Lower leg skin (tissue), 4 donors: ENCODE measurements at regions not wholly inside any gene's neighbourhood (a gene's known extent, or its start where the extent isn't known, plus 50 kb on each side); places are given as distances from the start of the nearest gene placed in this dataset.

Experiments used
- DNase-seq, 2 donors: peaks; one replicate each; pipeline ENCODE4 v3.0.0-alpha.2; 2019; ENCODE audit warnings: low spot score in 2 of 2
- H3K4me3 ChIP-seq: fragments of 200-600 bp; sonication (generic); 2 replicates; pipeline ENCODE4 v1.5.1; 2017; ENCODE audit warnings: mild to moderate bottlenecking, low read depth; ENCODE audit not compliant: poor library complexity, severe bottlenecking
- POLR2A ChIP-seq, 2 donors: fragments of 450-650 bp; IDR thresholded peaks; one replicate each; pipeline ENCODE4 v1.6.1; 2016 to 2017; ENCODE audit warnings: antibody characterized with exemption in 2 of 2, mild to moderate bottlenecking in 1 of 2, moderate library complexity in 1 of 2
- WGBS, 2 donors: methylation state at CpG; one replicate each; pipeline ENCODE4 v1.1.5; 2018; 5-methylcytosine and 5-hydroxymethylcytosine counted together
- intact Hi-C: fragments of 100-400 bp; cut with DNase I; formaldehyde crosslinking; loops from one replicate; pipeline ENCODE4 v1.15.0; 2023; ENCODE audit warnings: low total_unique reads
- TF ChIP-seq, protein P1 (sequence below), 3 donors: fragments of 450-650 bp; IDR thresholded peaks; one replicate each; pipeline ENCODE4 v1.5.1; 2016; ENCODE audit warnings: antibody characterized with exemption in 3 of 3, mild to moderate bottlenecking in 3 of 3, moderate library complexity in 2 of 3

DNA sequence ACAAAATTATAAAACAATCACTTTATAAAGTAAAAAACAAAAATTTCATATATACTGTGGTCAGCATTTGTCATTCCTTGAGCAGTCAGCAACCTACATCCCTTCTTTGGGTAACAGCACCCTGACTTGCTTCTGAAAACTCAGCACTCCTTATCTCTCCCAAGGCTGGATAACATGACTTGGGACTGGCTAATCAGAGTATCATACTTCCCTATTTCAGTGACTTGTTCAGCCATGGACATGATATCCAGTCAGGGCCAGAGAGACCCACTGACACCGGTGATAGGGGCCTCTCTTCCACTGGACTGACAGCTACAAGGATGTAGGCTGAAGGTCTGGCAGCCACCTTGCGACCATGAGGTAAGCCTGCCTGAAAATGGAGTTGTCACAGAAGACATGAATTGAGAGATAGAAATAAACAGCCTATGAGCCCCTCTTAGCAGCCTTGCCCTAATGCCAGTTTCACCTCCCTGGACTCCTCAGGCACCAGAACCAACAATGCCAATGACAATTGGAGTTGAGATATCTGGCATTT, 84.4 kb upstream of the NEBL start:
- 86 to 100% methylated on average over 2 of the region's 2 CpGs for WGBS, 2 donors
- H3K4me3 ChIP-seq = no peak overlapping the region
- no peak for DNase-seq
- TF ChIP-seq, protein P1, sequence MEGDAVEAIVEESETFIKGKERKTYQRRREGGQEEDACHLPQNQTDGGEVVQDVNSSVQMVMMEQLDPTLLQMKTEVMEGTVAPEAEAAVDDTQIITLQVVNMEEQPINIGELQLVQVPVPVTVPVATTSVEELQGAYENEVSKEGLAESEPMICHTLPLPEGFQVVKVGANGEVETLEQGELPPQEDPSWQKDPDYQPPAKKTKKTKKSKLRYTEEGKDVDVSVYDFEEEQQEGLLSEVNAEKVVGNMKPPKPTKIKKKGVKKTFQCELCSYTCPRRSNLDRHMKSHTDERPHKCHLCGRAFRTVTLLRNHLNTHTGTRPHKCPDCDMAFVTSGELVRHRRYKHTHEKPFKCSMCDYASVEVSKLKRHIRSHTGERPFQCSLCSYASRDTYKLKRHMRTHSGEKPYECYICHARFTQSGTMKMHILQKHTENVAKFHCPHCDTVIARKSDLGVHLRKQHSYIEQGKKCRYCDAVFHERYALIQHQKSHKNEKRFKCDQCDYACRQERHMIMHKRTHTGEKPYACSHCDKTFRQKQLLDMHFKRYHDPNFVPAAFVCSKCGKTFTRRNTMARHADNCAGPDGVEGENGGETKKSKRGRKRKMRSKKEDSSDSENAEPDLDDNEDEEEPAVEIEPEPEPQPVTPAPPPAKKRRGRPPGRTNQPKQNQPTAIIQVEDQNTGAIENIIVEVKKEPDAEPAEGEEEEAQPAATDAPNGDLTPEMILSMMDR (IDR thresholded peaks at IDR 0.05) = no peak
- no peak for TF ChIP-seq POLR2A (IDR thresholded peaks at IDR 0.05)
- intact Hi-C loops = loop anchor here (5.0 kb wide), 1 partner anchor 1714 kb away; no protein-coding TSS in a partner anchor

DNA sequence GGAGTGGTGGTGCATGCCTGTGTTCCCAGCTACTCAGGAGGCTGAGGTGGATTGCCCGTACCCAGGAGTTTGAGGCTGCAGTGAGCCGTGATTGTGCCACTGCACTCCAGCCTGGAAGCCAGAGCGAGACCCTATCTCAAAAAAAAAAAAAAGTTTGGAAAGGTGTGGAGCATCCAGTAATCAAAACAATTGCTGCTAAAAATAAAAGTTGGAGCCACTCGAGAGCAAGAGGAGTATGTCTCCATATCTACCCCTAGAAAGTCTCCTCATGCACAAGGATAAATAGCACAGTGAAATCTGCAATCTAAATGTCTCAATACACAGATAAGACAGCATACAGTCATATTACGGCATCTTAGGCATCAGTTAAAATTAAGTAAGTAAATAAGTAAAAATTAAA, 81.5 kb upstream of the NEBL start:
- intact Hi-C loops = no loop called here
- DNase-seq = no peak
- TF ChIP-seq POLR2A (IDR thresholded peaks at IDR 0.05) = no peak
- TF ChIP-seq, protein P1 (IDR thresholded peaks at IDR 0.05) = no peak
- 93 to 96% methylated on average over 5 of the region's 5 CpGs for WGBS, 2 donors
- no peak overlapping the region for H3K4me3 ChIP-seq

DNA sequence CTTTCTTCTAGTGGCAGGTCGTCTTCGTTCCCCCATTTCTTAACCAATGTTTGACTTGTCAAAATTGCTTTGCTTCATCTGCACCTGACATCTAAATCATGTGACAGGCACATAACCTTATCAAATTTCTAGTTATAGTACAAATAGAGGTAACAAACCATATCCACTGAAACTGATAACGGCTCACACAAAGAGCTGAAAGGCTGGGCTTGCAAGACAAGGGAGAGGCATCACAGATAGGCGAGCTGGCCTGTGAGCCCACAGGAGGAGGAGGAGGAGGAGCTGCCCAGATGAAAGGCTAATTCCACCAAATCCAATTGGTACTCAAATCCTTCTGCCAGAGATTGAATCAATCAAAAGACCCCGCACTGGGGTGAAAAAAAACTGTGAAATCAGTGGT, 80.2 kb upstream of the NEBL start:
- WGBS, 2 donors = 79 to 89% methylated on average over 5 of the region's 5 CpGs
- DNase-seq = no peak
- intact Hi-C loops = no loop called here
- no peak for TF ChIP-seq POLR2A (IDR thresholded peaks at IDR 0.05)
- TF ChIP-seq, protein P1 (IDR thresholded peaks at IDR 0.05) = no peak
- no peak overlapping the region for H3K4me3 ChIP-seq

DNA sequence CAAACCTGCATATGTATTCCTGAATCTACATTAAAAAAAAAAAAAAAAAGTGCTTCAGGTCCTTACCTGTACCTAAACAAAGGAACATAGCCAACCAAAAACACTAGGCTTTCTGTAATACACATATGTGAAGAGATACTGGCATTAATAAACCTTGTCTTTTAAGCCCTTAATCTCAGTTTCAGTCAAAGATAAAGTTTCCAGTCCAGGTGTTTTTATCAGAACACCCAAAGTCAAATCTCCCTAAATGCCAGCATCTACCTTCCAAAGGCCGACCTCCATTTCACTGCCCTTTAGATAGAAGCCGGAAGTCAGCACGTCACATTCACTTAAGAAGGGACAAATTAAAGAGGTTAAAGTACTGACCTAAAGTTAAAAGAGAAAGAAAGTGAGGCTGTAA, 79.8 kb upstream of the NEBL start:
- intact Hi-C loops = no loop called here
- TF ChIP-seq, protein P1 (IDR thresholded peaks at IDR 0.05) = no peak
- TF ChIP-seq POLR2A (IDR thresholded peaks at IDR 0.05) = no peak
- no peak overlapping the region for H3K4me3 ChIP-seq
- no peak for DNase-seq
- 83 to 92% methylated on average over 3 of the region's 3 CpGs for WGBS, 2 donors

DNA sequence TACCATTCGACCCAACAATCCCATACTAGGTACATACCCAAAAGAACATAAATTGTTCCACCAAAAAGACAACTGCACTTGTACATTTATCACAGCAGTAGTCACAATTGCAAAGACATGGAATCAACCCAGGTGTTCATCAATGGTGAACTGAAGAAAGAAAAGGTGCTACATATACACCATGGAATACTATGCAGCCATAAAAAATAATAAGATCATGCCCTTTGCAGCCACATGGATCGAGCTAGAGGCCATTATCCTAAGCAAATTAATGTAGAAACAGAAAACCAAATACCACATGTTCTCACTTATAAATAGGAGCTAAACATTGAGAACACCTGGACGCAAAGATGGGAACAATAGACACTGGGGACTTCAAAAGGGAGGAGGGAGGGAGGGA, 79.3 kb upstream of the NEBL start:
- no peak overlapping the region for H3K4me3 ChIP-seq
- TF ChIP-seq, protein P1 (IDR thresholded peaks at IDR 0.05) = no peak
- TF ChIP-seq POLR2A (IDR thresholded peaks at IDR 0.05) = no peak
- intact Hi-C loops = no loop called here
- no peak for DNase-seq
- WGBS, 2 donors = 88 to 90% methylated on average over 3 of the region's 3 CpGs

DNA sequence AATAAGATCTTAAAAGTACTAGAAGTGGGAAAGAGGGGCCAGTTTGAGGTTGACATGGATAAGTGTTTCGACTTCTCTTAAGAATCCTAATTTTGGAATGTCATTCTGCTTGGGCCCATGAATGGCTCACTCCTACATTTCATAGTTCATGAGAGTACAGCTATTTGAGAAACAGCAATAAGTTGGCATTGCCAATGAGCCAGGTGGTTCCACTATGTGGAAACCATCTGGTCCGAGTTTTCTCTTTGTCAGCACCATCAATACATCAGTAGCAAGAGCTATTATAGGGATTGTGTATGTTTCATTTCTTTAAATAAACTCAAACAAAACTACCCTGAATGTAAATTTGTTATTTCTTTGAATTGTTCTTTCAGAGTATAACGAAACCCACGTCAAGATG, 78.1 kb upstream of the NEBL start:
- 76 to 80% methylated on average over 4 of the region's 4 CpGs for WGBS, 2 donors
- no peak for DNase-seq
- TF ChIP-seq, protein P1 (IDR thresholded peaks at IDR 0.05) = no peak
- TF ChIP-seq POLR2A (IDR thresholded peaks at IDR 0.05) = no peak
- no peak overlapping the region for H3K4me3 ChIP-seq
- intact Hi-C loops = no loop called here
